HG03097 (cell line): ENCODE measurements at regions not wholly inside any gene's neighbourhood (a gene's known extent, or its start where the extent isn't known, plus 50 kb on each side); places are given as distances from the start of the nearest gene placed in this dataset.

Experiments
- ATAC-seq: cut with Tn5 transposase; IDR thresholded peaks from one replicate; pipeline ENCODE4 v1.9.1; 2021; ENCODE audit not compliant: unreplicated experiment, low FRiP score

- ATAC-seq, result no peak
Observed at GRCh38 chr1:56170784-56171320, 408.5 kb downstream of the PLPP3 start.

- ATAC-seq, result no peak
Observed at GRCh38 chr1:56169856-56170255, 409.5 kb downstream of the PLPP3 start.

DNA sequence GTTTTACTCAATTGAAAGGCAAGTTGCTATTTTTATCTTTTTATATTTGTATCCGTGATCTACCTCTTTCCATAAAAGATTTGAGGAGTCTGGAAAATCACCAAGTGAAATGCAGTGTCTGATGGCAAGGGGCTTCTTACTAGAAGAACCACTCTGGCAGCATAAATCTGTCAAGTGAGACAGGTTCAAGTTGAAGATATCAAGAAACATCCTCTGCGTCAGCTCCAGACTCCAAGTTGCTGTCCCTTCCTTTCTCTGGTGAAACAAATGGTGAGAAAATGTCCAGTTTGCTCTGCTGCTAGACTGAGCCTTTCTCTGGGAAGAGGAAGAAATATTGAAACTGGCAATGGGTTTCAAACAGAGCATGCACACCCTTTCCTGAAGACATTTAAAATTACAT lies 411.2 kb downstream of the PLPP3 start:
- ATAC-seq, result no peak

DNA sequence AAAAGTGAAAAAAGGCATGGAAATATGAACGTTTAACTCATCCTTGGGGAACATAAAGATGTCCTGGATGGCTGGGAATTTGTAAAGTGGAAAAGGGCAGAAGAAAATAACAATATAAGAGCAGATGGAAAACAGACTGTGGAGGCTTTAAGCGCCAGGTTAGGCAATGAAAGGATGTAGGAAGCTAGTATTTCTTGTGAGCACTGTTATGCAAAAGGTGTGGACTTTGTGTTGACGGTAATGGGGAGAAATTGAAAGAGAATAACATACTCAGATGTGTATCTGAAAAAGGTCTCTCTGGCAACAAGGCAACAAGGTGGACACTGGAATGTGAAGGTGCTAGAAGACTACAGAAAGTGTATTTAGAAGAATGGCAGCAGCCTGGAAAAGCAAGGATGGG lies 411.8 kb downstream of the PLPP3 start:
- no peak for ATAC-seq

GRCh38 chr1:56160773-56161315 lies 418.5 kb downstream of the PLPP3 start:
- ATAC-seq, result no peak

- no peak for ATAC-seq
Observed at GRCh38 chr1:56156971-56157876, 422.1 kb downstream of the PLPP3 start.

DNA sequence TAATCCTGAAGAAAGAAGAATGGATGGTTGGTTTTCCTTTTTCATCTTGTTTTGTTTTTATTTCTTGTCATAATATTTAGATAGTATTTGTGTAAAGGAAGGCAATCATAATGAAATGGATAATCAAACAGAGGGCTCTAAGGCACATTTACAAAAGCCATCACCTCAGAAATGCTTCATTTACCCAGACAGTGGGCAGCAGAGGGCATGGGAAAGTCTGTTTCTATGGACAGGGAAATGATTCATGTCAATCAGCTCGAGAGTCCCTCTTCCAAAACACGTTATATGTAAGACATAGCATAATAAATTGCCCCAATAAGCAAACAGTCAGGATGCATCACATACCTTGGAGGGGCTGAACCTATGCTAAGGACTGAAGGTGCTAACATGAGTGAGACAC lies 426.1 kb downstream of the PLPP3 start:
- no peak for ATAC-seq

GRCh38 chr1:56152635-56153034 lies 426.7 kb downstream of the PLPP3 start:
- no peak for ATAC-seq

DNA sequence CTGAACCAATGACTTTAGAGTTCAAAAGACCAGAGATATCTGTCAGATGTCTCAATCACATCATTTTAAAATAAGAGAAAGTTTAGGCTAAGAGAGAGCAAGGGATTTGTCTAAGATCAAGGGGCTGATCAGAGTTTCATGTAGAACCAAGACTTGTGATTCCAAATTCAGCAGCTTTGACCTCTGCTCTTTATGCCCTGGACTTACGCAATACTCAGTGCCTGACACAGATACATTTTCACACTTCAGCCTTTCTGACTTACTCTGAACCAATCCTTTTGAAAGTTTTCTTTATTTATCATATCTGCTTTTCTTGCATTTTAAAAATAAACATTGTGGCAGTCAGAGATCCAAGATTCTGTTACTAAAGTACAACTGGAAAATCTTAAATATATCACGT lies 428.0 kb downstream of the PLPP3 start:
- ATAC-seq, result no peak

- ATAC-seq, result no peak
Observed at GRCh38 chr1:56150441-56151215, 428.7 kb downstream of the PLPP3 start.

DNA sequence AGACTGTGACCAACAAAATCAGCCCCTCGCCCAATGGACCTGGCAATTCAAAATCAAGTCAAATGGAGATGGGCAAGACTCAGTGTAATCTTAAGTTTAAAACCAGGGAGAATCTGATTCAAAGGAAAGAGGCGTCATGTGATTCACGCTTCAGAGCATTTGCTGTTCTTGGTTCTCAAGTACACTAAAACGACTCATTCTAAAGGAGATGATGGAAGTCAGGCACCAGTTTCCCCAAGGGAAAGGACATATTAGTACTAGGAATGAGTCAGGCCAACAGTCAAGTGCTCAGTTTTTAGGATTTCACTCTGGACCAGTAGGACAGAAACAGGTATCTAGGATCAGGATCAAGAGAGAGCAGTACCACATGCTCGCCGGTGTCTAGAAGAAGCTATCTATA lies 429.6 kb downstream of the PLPP3 start:
- no peak for ATAC-seq

DNA sequence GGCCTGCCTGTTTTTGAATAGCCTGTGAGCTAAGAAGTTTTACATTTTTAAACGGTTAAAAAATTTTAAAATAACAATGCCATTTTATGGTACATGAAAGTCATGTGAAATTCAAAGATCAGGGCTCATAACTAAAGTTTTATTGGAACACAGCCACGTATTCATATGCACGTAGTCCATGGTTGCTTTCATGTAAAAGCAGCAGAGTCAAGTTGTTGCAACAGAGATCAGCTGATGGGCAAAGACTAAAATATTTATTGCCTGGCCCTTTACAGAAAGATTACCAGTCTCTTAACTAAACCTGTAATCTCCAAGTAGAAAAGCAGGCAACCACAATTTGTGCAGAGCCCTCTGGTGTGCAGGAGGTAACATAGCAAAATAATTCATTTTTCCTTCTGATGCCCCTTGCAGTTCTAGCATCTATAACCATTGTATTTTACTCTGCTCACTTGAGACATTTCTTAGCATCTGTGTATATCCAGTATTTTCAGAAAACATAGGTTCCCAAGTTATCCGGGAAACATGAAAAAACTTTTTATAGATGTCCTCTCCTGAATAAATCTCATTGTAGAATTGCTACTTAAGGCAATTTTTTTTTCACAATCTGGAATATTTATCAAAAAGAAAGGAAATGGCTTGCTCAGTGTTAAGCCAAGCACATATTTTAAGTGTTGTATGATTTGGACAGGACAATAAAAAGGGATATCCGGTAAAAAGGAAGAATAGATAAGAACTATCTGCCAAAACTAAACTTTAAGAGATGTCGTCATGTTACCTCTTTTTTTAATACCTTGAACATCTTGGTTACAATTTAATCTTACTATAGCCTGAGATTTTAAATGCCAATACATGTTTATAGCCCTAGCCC lies 430.8 kb downstream of the PLPP3 start:
- ATAC-seq, result no peak

DNA sequence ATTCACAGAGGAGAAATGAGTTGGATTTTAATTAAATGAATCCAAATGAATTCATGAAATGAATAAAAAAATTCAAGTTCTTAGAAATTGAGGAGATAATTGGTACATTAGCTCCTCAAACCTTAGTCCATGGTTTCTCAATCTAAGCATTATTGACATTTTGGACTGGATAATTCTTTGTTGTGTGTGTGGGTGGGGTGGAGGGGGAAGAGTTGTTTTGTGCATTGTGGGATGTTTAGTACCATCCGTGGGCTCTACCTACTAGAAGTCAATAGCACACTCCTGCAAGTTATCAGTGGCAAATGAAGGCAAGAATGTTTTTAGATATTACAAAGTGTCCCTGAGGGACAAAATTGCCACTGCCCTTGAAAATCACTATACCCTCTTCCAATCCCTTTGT lies 431.9 kb downstream of the PLPP3 start:
- ATAC-seq, result no peak

GRCh38 chr1:56147034-56147433 lies 432.3 kb downstream of the PLPP3 start:
- ATAC-seq, result no peak

DNA sequence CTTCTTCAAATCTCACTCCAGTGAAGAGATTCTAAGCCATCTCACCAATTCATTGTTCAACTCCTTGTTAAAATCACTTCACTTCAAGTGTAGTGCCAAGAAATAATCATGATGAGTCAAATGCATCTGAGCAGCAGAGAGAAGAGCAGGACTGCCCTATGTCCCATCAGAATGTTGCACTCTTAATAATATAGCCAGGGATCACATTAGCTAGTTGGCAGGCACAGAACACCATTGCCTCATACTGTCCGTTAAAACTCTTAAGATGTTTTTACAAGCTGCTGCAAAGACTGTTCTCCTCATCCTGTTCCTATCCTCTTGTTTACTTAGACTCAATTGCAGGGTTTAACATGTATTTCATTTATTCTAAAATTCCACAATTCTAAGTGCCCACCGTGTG lies 432.9 kb downstream of the PLPP3 start:
- ATAC-seq, result no peak

GRCh38 chr1:56145581-56145980 lies 433.8 kb downstream of the PLPP3 start:
- no peak for ATAC-seq

DNA sequence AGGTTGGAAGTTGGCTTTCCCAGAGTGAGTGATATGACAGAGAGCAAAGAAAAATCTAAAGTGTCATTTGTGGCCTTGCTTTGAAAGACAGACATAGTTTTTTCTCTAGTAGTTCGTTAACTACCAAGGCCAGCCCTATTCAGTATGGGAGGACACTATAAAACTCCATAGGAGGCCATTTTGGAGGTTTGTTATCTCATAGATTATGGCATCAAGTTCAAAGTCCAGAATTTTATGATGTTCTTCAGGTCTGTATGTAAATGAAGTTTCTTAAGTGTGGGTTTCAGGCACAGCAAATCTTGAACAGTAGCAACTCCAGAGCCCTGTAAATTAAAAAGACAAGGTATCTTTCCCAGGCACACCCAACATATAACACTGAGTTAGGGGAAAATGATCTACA lies 437.1 kb downstream of the PLPP3 start:
- no peak for ATAC-seq

- ATAC-seq, result no peak
Observed at GRCh38 chr1:56139836-56140235, 439.5 kb downstream of the PLPP3 start.

GRCh38 chr1:56137521-56138505 lies 441.6 kb downstream of the PLPP3 start:
- ATAC-seq, result no peak
